CD14-positive monocyte (primary cell): ENCODE measurements at regions not wholly inside any gene's neighbourhood (a gene's known extent, or its start where the extent isn't known, plus 50 kb on each side); places are given as distances from the start of the nearest gene placed in this dataset.

ENCODE experiments used
- DNase-seq, 3 donors: peaks; one replicate each; pipeline ENCODE4 v3.0.0-alpha.2; 2011 to 2022
- H2AFZ ChIP-seq: 2 replicates; pipeline ENCODE4 v1.6.0; 2012; ENCODE audit warnings: mild to moderate bottlenecking, low read depth, low read length, inconsistent platforms; ENCODE audit not compliant: insufficient read depth, poor library complexity, severe bottlenecking
- H3K27ac ChIP-seq, 2 donors: 1 replicate in 1 of 2; 2 replicates in 1 of 2; pipeline ENCODE4 v1.5.1; 2012 to 2013; ENCODE audit warnings: low read length in 2 of 2, control low read depth in 1 of 2, inconsistent platforms in 1 of 2, low read depth in 1 of 2, mild to moderate bottlenecking in 1 of 2
- H3K27me3 ChIP-seq, 2 donors: one replicate each; pipeline versions ENCODE4 v1.6.0 to v1.6.1; 2011 to 2013; ENCODE audit warnings: low read length in 2 of 2; ENCODE audit not compliant: control insufficient read depth in 2 of 2, insufficient read depth in 2 of 2
- H3K36me3 ChIP-seq, 2 donors: replicated peaks in 1 of 2; 1 replicate in 1 of 2; 2 replicates in 1 of 2; pipeline versions ENCODE4 v1.5.1 to v1.6.1; 2012 to 2013; ENCODE audit warnings: low read length in 2 of 2, control low read depth in 1 of 2, inconsistent platforms in 1 of 2, mild to moderate bottlenecking in 1 of 2; ENCODE audit not compliant: insufficient read depth in 2 of 2, control insufficient read depth in 1 of 2
- H3K4me1 ChIP-seq, 2 donors: 1 replicate in 1 of 2; 2 replicates in 1 of 2; pipeline versions ENCODE4 v1.5.1 to v1.6.1; 2012 to 2013; ENCODE audit warnings: low read length in 2 of 2, control low read depth in 1 of 2, inconsistent platforms in 1 of 2, mild to moderate bottlenecking in 1 of 2, moderate library complexity in 1 of 2; ENCODE audit not compliant: insufficient read depth in 2 of 2, control insufficient read depth in 1 of 2
- H3K4me2 ChIP-seq: replicated peaks from 2 replicates; pipeline ENCODE3; 2012; ENCODE audit warnings: low read length, moderate library complexity, mild to moderate bottlenecking; ENCODE audit not compliant: poor library complexity, severe bottlenecking; ENCODE audit errors: extremely low read depth
- H3K4me3 ChIP-seq, 3 experiments: fragments of 200-600 bp in 1 of 3; sonication (generic) in 1 of 3; replicated peaks in 1 of 3; 1 replicate in 2 of 3; 2 replicates in 1 of 3; pipeline ENCODE4 v1.5.1; 2011 to 2013; ENCODE audit warnings: low read length in 3 of 3, mild to moderate bottlenecking in 3 of 3, control low read depth in 2 of 3, low read depth in 2 of 3, inconsistent platforms in 1 of 3, moderate library complexity in 1 of 3
- H3K79me2 ChIP-seq: 2 replicates; pipeline ENCODE4 v1.6.0; 2012; ENCODE audit warnings: mild to moderate bottlenecking, control low read depth, inconsistent platforms, low read length, moderate library complexity; ENCODE audit not compliant: insufficient read depth
- H3K9ac ChIP-seq: 2 replicates; pipeline ENCODE4 v1.6.0; 2017; ENCODE audit warnings: low read length, mild to moderate bottlenecking; ENCODE audit not compliant: insufficient read depth, poor library complexity, severe bottlenecking
- H3K9me3 ChIP-seq, 2 donors: replicated peaks in 1 of 2; 1 replicate in 1 of 2; 2 replicates in 1 of 2; pipeline versions ENCODE4 v1.5.1 to v1.6.1; 2012 to 2013; ENCODE audit warnings: low read length in 2 of 2, control low read depth in 1 of 2; ENCODE audit not compliant: control insufficient read depth in 1 of 2, insufficient read depth in 1 of 2
- H4K20me1 ChIP-seq: 2 replicates; pipeline ENCODE4 v1.6.0; 2012; ENCODE audit warnings: mild to moderate bottlenecking, low read length, control low read depth, moderate library complexity; ENCODE audit not compliant: insufficient read depth
- H3K27ac Mint-ChIP-seq, 7 donors: one replicate each; pipeline ENCODE4 v1.8.0; 2020; ENCODE audit warnings: mild to moderate bottlenecking in 7 of 7, mixed read lengths in 7 of 7, moderate library complexity in 6 of 7, inconsistent platforms in 2 of 7
- H3K27me3 Mint-ChIP-seq, 3 donors: one replicate each; pipeline ENCODE4 v1.8.0; 2021 to 2022; ENCODE audit warnings: low read depth in 3 of 3, mild to moderate bottlenecking in 3 of 3, mixed read lengths in 3 of 3, moderate library complexity in 3 of 3, inconsistent platforms in 1 of 3
- H3K36me3 Mint-ChIP-seq, 2 donors: one replicate each; pipeline ENCODE4 v1.8.0; 2020; ENCODE audit warnings: mixed read lengths in 2 of 2, inconsistent platforms in 1 of 2, mild to moderate bottlenecking in 1 of 2
- H3K4me1 Mint-ChIP-seq: one replicate; pipeline ENCODE4 v1.8.0; 2020; ENCODE audit warnings: mild to moderate bottlenecking, mixed read lengths
- H3K4me3 Mint-ChIP-seq, 2 donors: one replicate each; pipeline ENCODE4 v1.8.0; 2020; ENCODE audit warnings: mild to moderate bottlenecking in 2 of 2, mixed read lengths in 2 of 2, moderate library complexity in 1 of 2
- H3K9me3 Mint-ChIP-seq, 7 donors: one replicate each; pipeline ENCODE4 v1.8.0; 2020 to 2022; ENCODE audit warnings: mixed read lengths in 7 of 7, mild to moderate bottlenecking in 6 of 7, moderate library complexity in 6 of 7, inconsistent platforms in 2 of 7
- CTCF ChIP-seq: fragments of 200-600 bp; IDR thresholded peaks from one replicate; pipeline ENCODE4 v1.8.0; 2022; ENCODE audit warnings: antibody characterized with exemption, mild to moderate bottlenecking
- WGBS: methylation state at CpG from one replicate; pipeline ENCODE4 v1.1.5; 2013; ENCODE audit warnings: missing lambda C conversion rate; ENCODE audit not compliant: insufficient coverage; 5-methylcytosine and 5-hydroxymethylcytosine counted together
- intact Hi-C, 2 donors: fragments of 100-400 bp; cut with micrococcal nuclease; formaldehyde crosslinking; loops; one replicate each; pipeline versions ENCODE4 v1.15.0 to v1.15.1; 2023

- H3K27ac ChIP-seq, result no peak overlapping the region
- no peaks in the 10 kb centered on the region for H4K20me1 ChIP-seq
- Mint-ChIP-seq H3K9me3 (no peaks in the 10 kb centered on the region), H3K4me1 (peaks cover 15% of the 10 kb centered on the region), H3K36me3 (no peaks in the 10 kb centered on the region), H3K27me3 (peaks cover 2 to 24% (median 19%) of the 10 kb centered on the region in 3 donors), H3K27ac (peak overlapping the region in 1 of 7 donors; percentile 46), H3K4me3 (no peak overlapping the region)
- H3K4me1 ChIP-seq, result peaks cover 16% of the 10 kb centered on the region in 2 donors
- 17% methylated on average over 6 of the region's 14 CpGs for WGBS
- intact Hi-C loops, result no loop called here
- no peaks in the 10 kb centered on the region for H3K79me2 ChIP-seq
- no peaks in the 10 kb centered on the region for H3K9me3 ChIP-seq
- H3K9ac ChIP-seq, result peak overlapping the region; percentile 27
- no peak for TF ChIP-seq CTCF
- H2AFZ ChIP-seq, result peak overlapping the region; percentile 35
- no peaks in the 10 kb centered on the region for H3K36me3 ChIP-seq
- peaks cover 0 to 17% of the 10 kb centered on the region in 2 donors for H3K27me3 ChIP-seq
- no peak for DNase-seq
- H3K4me2 ChIP-seq, result peak overlapping the region; percentile 33
- H3K4me3 ChIP-seq, result no peak overlapping the region
Observed at GRCh38 chr4:3708103-3708510, 58.1 kb upstream of the ADRA2C start.

GRCh38 chr4:3707423-3708102 is 58.6 kb upstream of the ADRA2C start:
- H3K4me1 ChIP-seq, result peaks cover 16% of the 10 kb centered on the region in 2 donors
- H3K9me3 ChIP-seq, result no peaks in the 10 kb centered on the region
- no peaks in the 10 kb centered on the region for H4K20me1 ChIP-seq
- no peak overlapping the region for H3K4me2 ChIP-seq
- Mint-ChIP-seq H3K4me3 (no peak overlapping the region), H3K4me1 (peaks cover 15% of the 10 kb centered on the region), H3K27ac (peak overlapping the region in 2 of 7 donors; percentile 31 to 34), H3K36me3 (no peaks in the 10 kb centered on the region), H3K27me3 (peaks cover 2 to 24% (median 24%) of the 10 kb centered on the region in 3 donors), H3K9me3 (no peaks in the 10 kb centered on the region)
- H3K27ac ChIP-seq, result no peak overlapping the region
- no peak for TF ChIP-seq CTCF
- DNase-seq, result no peak
- peak overlapping the region; percentile 35 for H2AFZ ChIP-seq
- H3K36me3 ChIP-seq, result no peaks in the 10 kb centered on the region
- 72% methylated on average over 11 of the region's 17 CpGs for WGBS
- no peak overlapping the region for H3K4me3 ChIP-seq
- H3K27me3 ChIP-seq, result peaks cover 0 to 18% of the 10 kb centered on the region in 2 donors
- no peak overlapping the region for H3K9ac ChIP-seq
- intact Hi-C loops, result no loop called here
- H3K79me2 ChIP-seq, result no peaks in the 10 kb centered on the region
